ENCODE measurements at regions not wholly inside any gene's neighbourhood (a gene's known extent, or its start where the extent isn't known, plus 50 kb on each side); places are given as distances from the start of the nearest gene placed in this dataset.

GRCh38 chr5:2569176-2569575 lies 182.3 kb downstream of the IRX2 start:
- CTCF ChIA-PET: no interaction called here
- Mint-ChIP-seq H3K36me3 (ENCODE audit: low read depth) (no peaks in the 10 kb centered on the region), H3K27ac (no peak overlapping the region), H3K4me3 (no peak overlapping the region), H3K4me1 (no peaks in the 10 kb centered on the region), H3K9me3 (no peaks in the 10 kb centered on the region), H3K27me3 (no peaks in the 10 kb centered on the region)
- POLR2A ChIA-PET: no interaction called here
- DNase-seq: no peak

- Mint-ChIP-seq H3K4me3 (no peak overlapping the region), H3K27me3 (no peaks in the 10 kb centered on the region), H3K4me1 (no peaks in the 10 kb centered on the region), H3K9me3 (no peaks in the 10 kb centered on the region), H3K27ac (no peak overlapping the region), H3K36me3 (ENCODE audit: low read depth) (no peaks in the 10 kb centered on the region)
- ChIA-PET POLR2A (no interaction called here), CTCF (no interaction called here)
- no peak for DNase-seq
Observed at GRCh38 chr5:2566284-2566683, 185.2 kb downstream of the IRX2 start.

GRCh38 chr5:2565147-2565546 lies 186.3 kb downstream of the IRX2 start:
- Mint-ChIP-seq H3K27me3 (no peaks in the 10 kb centered on the region), H3K9me3 (peaks cover 1% of the 10 kb centered on the region), H3K4me1 (no peaks in the 10 kb centered on the region), H3K27ac (no peak overlapping the region), H3K36me3 (ENCODE audit: low read depth) (no peaks in the 10 kb centered on the region), H3K4me3 (no peak overlapping the region)
- POLR2A ChIA-PET: no interaction called here
- DNase-seq: no peak
- CTCF ChIA-PET: interaction anchor here (0.6 kb wide), 1 partner anchor 303 kb away, joined by 3 read pairs; no protein-coding TSS in a partner anchor

- H3K4me1 Mint-ChIP-seq: no peaks in the 10 kb centered on the region
Observed at GRCh38 chr5:2563046-2563445, 188.4 kb downstream of the IRX2 start.

GRCh38 chr5:2562036-2562435 lies 189.4 kb downstream of the IRX2 start:
- Mint-ChIP-seq H3K4me3 (no peak overlapping the region), H3K27me3 (no peaks in the 10 kb centered on the region), H3K9me3 (peaks cover 7% of the 10 kb centered on the region), H3K4me1 (no peaks in the 10 kb centered on the region), H3K36me3 (ENCODE audit: low read depth) (no peaks in the 10 kb centered on the region), H3K27ac (no peak overlapping the region)
- ChIA-PET CTCF (no interaction called here), POLR2A (no interaction called here)
- DNase-seq: no peak

More at GRCh38 chr5:2563046-2563445, 188.4 kb downstream of the IRX2 start:
- H3K27ac Mint-ChIP-seq: no peak overlapping the region
- H3K9me3 Mint-ChIP-seq: peaks cover 4% of the 10 kb centered on the region
- CTCF ChIA-PET: no interaction called here
- no peak for DNase-seq
- H3K36me3 Mint-ChIP-seq (ENCODE audit: low read depth): no peaks in the 10 kb centered on the region
- no peak overlapping the region for H3K4me3 Mint-ChIP-seq
- POLR2A ChIA-PET: no interaction called here
- H3K27me3 Mint-ChIP-seq: no peaks in the 10 kb centered on the region

GRCh38 chr5:2560435-2560834 lies 191.0 kb downstream of the IRX2 start:
- ChIA-PET POLR2A (no interaction called here), CTCF (no interaction called here)
- DNase-seq: no peak
- Mint-ChIP-seq H3K27me3 (no peaks in the 10 kb centered on the region), H3K27ac (no peak overlapping the region), H3K9me3 (peaks cover 10% of the 10 kb centered on the region), H3K4me1 (no peaks in the 10 kb centered on the region), H3K4me3 (no peak overlapping the region), H3K36me3 (ENCODE audit: low read depth) (no peaks in the 10 kb centered on the region)

GRCh38 chr5:2557435-2557834 lies 194.0 kb downstream of the IRX2 start:
- ChIA-PET POLR2A (no interaction called here), CTCF (no interaction called here)
- H3K36me3 Mint-ChIP-seq (ENCODE audit: low read depth): no peaks in the 10 kb centered on the region
- peaks cover 35% of the 10 kb centered on the region for H3K9me3 Mint-ChIP-seq
- no peak for DNase-seq
- no peaks in the 10 kb centered on the region for H3K27me3 Mint-ChIP-seq
- H3K27ac Mint-ChIP-seq: no peak overlapping the region
- H3K4me3 Mint-ChIP-seq: no peak overlapping the region
- H3K4me1 Mint-ChIP-seq: no peaks in the 10 kb centered on the region

- Mint-ChIP-seq H3K27ac (no peak overlapping the region), H3K9me3 (peaks cover 38% of the 10 kb centered on the region), H3K4me1 (no peaks in the 10 kb centered on the region), H3K27me3 (no peaks in the 10 kb centered on the region), H3K36me3 (ENCODE audit: low read depth) (no peaks in the 10 kb centered on the region), H3K4me3 (no peak overlapping the region)
- POLR2A ChIA-PET: no interaction called here
- CTCF ChIA-PET: no interaction called here
- no peak for DNase-seq
Observed at GRCh38 chr5:2556375-2556966, 195.0 kb downstream of the IRX2 start.

GRCh38 chr5:2553611-2554010 lies 197.9 kb downstream of the IRX2 start:
- Mint-ChIP-seq H3K4me1 (no peaks in the 10 kb centered on the region), H3K9me3 (peaks cover 33% of the 10 kb centered on the region), H3K27ac (no peak overlapping the region), H3K4me3 (no peak overlapping the region), H3K27me3 (no peaks in the 10 kb centered on the region), H3K36me3 (ENCODE audit: low read depth) (no peaks in the 10 kb centered on the region)
- CTCF ChIA-PET: no interaction called here
- DNase-seq: no peak
- POLR2A ChIA-PET: no interaction called here

- H3K36me3 Mint-ChIP-seq (ENCODE audit: low read depth): no peaks in the 10 kb centered on the region
- no peak overlapping the region for H3K27ac Mint-ChIP-seq
- no peak for DNase-seq
- peaks cover 30% of the 10 kb centered on the region for H3K9me3 Mint-ChIP-seq
- H3K4me1 Mint-ChIP-seq: no peaks in the 10 kb centered on the region
- ChIA-PET CTCF (no interaction called here), POLR2A (no interaction called here)
- no peak overlapping the region for H3K4me3 Mint-ChIP-seq
- no peaks in the 10 kb centered on the region for H3K27me3 Mint-ChIP-seq
Observed at GRCh38 chr5:2550509-2550908, 201.0 kb downstream of the IRX2 start.

GRCh38 chr5:2549900-2550299 lies 201.6 kb downstream of the IRX2 start:
- Mint-ChIP-seq H3K36me3 (ENCODE audit: low read depth) (no peaks in the 10 kb centered on the region), H3K27ac (no peak overlapping the region), H3K9me3 (peaks cover 26% of the 10 kb centered on the region), H3K4me1 (no peaks in the 10 kb centered on the region), H3K27me3 (no peaks in the 10 kb centered on the region), H3K4me3 (no peak overlapping the region)
- CTCF ChIA-PET: interaction anchor here (0.7 kb wide), 1 partner anchor 191 kb away, joined by 3 read pairs; no protein-coding TSS in a partner anchor
- POLR2A ChIA-PET: no interaction called here
- no peak for DNase-seq

- H3K27ac Mint-ChIP-seq: no peak overlapping the region
- H3K27me3 Mint-ChIP-seq: no peaks in the 10 kb centered on the region
- no peak for DNase-seq
- H3K36me3 Mint-ChIP-seq (ENCODE audit: low read depth): no peaks in the 10 kb centered on the region
- ChIA-PET POLR2A (no interaction called here), CTCF (interaction anchor here (0.7 kb wide), 1 partner anchor 190 kb away, joined by 3 read pairs; no protein-coding TSS in a partner anchor)
- H3K4me1 Mint-ChIP-seq: no peaks in the 10 kb centered on the region
- H3K9me3 Mint-ChIP-seq: peaks cover 20% of the 10 kb centered on the region
- H3K4me3 Mint-ChIP-seq: no peak overlapping the region
Observed at GRCh38 chr5:2549354-2549753, 202.1 kb downstream of the IRX2 start.

- H3K9me3 Mint-ChIP-seq: peaks cover 4% of the 10 kb centered on the region
- DNase-seq: no peak
- H3K4me1 Mint-ChIP-seq: no peaks in the 10 kb centered on the region
- no peak overlapping the region for H3K27ac Mint-ChIP-seq
- H3K27me3 Mint-ChIP-seq: no peaks in the 10 kb centered on the region
- ChIA-PET POLR2A (no interaction called here), CTCF (no interaction called here)
- H3K4me3 Mint-ChIP-seq: no peak overlapping the region
- no peaks in the 10 kb centered on the region for H3K36me3 Mint-ChIP-seq (ENCODE audit: low read depth)
Observed at GRCh38 chr5:2546938-2547337, 204.5 kb downstream of the IRX2 start.

GRCh38 chr5:2544003-2544402 lies 207.5 kb downstream of the IRX2 start:
- no peaks in the 10 kb centered on the region for H3K36me3 Mint-ChIP-seq (ENCODE audit: low read depth)
- H3K9me3 Mint-ChIP-seq: peaks cover 11% of the 10 kb centered on the region
- no peak overlapping the region for H3K27ac Mint-ChIP-seq
- DNase-seq: no peak
- H3K4me3 Mint-ChIP-seq: no peak overlapping the region
- H3K27me3 Mint-ChIP-seq: no peaks in the 10 kb centered on the region
- CTCF ChIA-PET: no interaction called here
- POLR2A ChIA-PET: no interaction called here
- no peaks in the 10 kb centered on the region for H3K4me1 Mint-ChIP-seq
